ENCODE measurements at regions not wholly inside any gene's neighbourhood (a gene's known extent, or its start where the extent isn't known, plus 50 kb on each side); places are given as distances from the start of the nearest gene placed in this dataset.

GRCh38 chr3:5826467-5826866 lies 639.0 kb downstream of the EDEM1 start:
- TF ChIP-seq CTCF (IDR thresholded peaks at IDR 0.05), result no peak
- no peak for TF ChIP-seq POLR2A (IDR thresholded peaks at IDR 0.05)
